ENCODE measurements at regions not wholly inside any gene's neighbourhood (a gene's known extent, or its start where the extent isn't known, plus 50 kb on each side); places are given as distances from the start of the nearest gene placed in this dataset.

GRCh38 chr9:26078706-26079105, 400.5 kb upstream of the TUSC1 start:
- DNase-seq (ENCODE audit: low read depth) = no peak
- TF ChIP-seq MYC (IDR thresholded peaks at IDR 0.05; ENCODE audit: low read depth, low read length) = no peak
- TF ChIP-seq POLR2A (IDR thresholded peaks at IDR 0.05; ENCODE audit: extremely low read depth, insufficient read length) = no peak
- TF ChIP-seq MAX (IDR thresholded peaks at IDR 0.05; ENCODE audit: low read depth, low read length) = no peak
- TF ChIP-seq CTCF (IDR thresholded peaks at IDR 0.05; ENCODE audit: low read depth, low read length) = no peak

GRCh38 chr9:26077860-26078259, 399.6 kb upstream of the TUSC1 start:
- DNase-seq (ENCODE audit: low read depth) = no peak
- TF ChIP-seq MYC (IDR thresholded peaks at IDR 0.05; ENCODE audit: low read depth, low read length) = no peak
- TF ChIP-seq POLR2A (IDR thresholded peaks at IDR 0.05; ENCODE audit: extremely low read depth, insufficient read length) = no peak
- no peak for TF ChIP-seq MAX (IDR thresholded peaks at IDR 0.05; ENCODE audit: low read depth, low read length)
- no peak for TF ChIP-seq CTCF (IDR thresholded peaks at IDR 0.05; ENCODE audit: low read depth, low read length)
- no peak overlapping the region for H3K4me3 ChIP-seq (ENCODE audit: low read depth, low read length)

More at GRCh38 chr9:26078706-26079105, 400.5 kb upstream of the TUSC1 start:
- no peak overlapping the region for H3K4me3 ChIP-seq (ENCODE audit: low read depth, low read length)

GRCh38 chr9:26067608-26068007, 389.4 kb upstream of the TUSC1 start:
- H3K4me3 ChIP-seq (ENCODE audit: low read depth, low read length) = no peak overlapping the region
- TF ChIP-seq POLR2A (IDR thresholded peaks at IDR 0.05; ENCODE audit: extremely low read depth, insufficient read length) (no peak), MYC (IDR thresholded peaks at IDR 0.05; ENCODE audit: low read depth, low read length) (no peak), CTCF (IDR thresholded peaks at IDR 0.05; ENCODE audit: low read depth, low read length) (no peak)
- DNase-seq (ENCODE audit: low read depth) = no peak

GRCh38 chr9:26066237-26066636, 388.0 kb upstream of the TUSC1 start:
- no peak for TF ChIP-seq MAX (IDR thresholded peaks at IDR 0.05; ENCODE audit: low read depth, low read length)
- TF ChIP-seq CTCF (IDR thresholded peaks at IDR 0.05; ENCODE audit: low read depth, low read length) = no peak
- no peak for TF ChIP-seq POLR2A (IDR thresholded peaks at IDR 0.05; ENCODE audit: extremely low read depth, insufficient read length)
- TF ChIP-seq MYC (IDR thresholded peaks at IDR 0.05; ENCODE audit: low read depth, low read length) = no peak
- H3K4me3 ChIP-seq (ENCODE audit: low read depth, low read length) = no peak overlapping the region
- no peak for DNase-seq (ENCODE audit: low read depth)

GRCh38 chr9:26061948-26062575, 383.8 kb upstream of the TUSC1 start:
- TF ChIP-seq MYC (IDR thresholded peaks at IDR 0.05; ENCODE audit: low read depth, low read length) (no peak), CTCF (IDR thresholded peaks at IDR 0.05; ENCODE audit: low read depth, low read length) (no peak), POLR2A (IDR thresholded peaks at IDR 0.05; ENCODE audit: extremely low read depth, insufficient read length) (no peak), MAX (IDR thresholded peaks at IDR 0.05; ENCODE audit: low read depth, low read length) (no peak)
- no peak overlapping the region for H3K4me3 ChIP-seq (ENCODE audit: low read depth, low read length)
- DNase-seq (ENCODE audit: low read depth) = no peak
